AG04450 (cell line): ENCODE measurements at regions not wholly inside any gene's neighbourhood (a gene's known extent, or its start where the extent isn't known, plus 50 kb on each side); places are given as distances from the start of the nearest gene placed in this dataset.

Experiments used
- CTCF ChIA-PET: fragments of 300-600, 350-600 bp; formaldehyde crosslinking; extraction: SDS; loops from one replicate; lab custom pipeline; 2022; ENCODE audit warnings: antibody characterized with exemption, inconsistent platforms; lab: Charles Lee
- POLR2A ChIA-PET: fragments of 350-600 bp; formaldehyde crosslinking; extraction: SDS; loops from one replicate; lab custom pipeline; 2021; ENCODE audit warnings: antibody characterized with exemption, inconsistent platforms; lab: Yijun Ruan, JAX
- DNase-seq: peaks from one replicate; pipeline ENCODE4 v3.0.0-alpha.2; 2011; ENCODE audit warnings: low read depth, low spot score
- H3K27ac ChIP-seq: one replicate; pipeline ENCODE4 v1.5.1; 2012; ENCODE audit warnings: low read depth, low read length, control low read depth
- H3K27me3 ChIP-seq: one replicate; pipeline ENCODE4 v1.6.0; 2012; ENCODE audit warnings: low read length; ENCODE audit not compliant: control insufficient read depth, insufficient read depth
- H3K4me3 ChIP-seq: 2 replicates; pipeline ENCODE4 v1.5.1; 2011; ENCODE audit warnings: mild to moderate bottlenecking, low read depth, low read length, control low read depth
- H3K9me3 ChIP-seq: 2 replicates; pipeline ENCODE4 v1.5.1; 2012; ENCODE audit warnings: low read length; ENCODE audit not compliant: control insufficient read depth, insufficient read depth
- CTCF ChIP-seq: IDR thresholded peaks from 2 replicates; pipeline ENCODE4 v1.5.1; 2011; ENCODE audit warnings: low read depth, low read length, control low read depth, inconsistent platforms

DNA sequence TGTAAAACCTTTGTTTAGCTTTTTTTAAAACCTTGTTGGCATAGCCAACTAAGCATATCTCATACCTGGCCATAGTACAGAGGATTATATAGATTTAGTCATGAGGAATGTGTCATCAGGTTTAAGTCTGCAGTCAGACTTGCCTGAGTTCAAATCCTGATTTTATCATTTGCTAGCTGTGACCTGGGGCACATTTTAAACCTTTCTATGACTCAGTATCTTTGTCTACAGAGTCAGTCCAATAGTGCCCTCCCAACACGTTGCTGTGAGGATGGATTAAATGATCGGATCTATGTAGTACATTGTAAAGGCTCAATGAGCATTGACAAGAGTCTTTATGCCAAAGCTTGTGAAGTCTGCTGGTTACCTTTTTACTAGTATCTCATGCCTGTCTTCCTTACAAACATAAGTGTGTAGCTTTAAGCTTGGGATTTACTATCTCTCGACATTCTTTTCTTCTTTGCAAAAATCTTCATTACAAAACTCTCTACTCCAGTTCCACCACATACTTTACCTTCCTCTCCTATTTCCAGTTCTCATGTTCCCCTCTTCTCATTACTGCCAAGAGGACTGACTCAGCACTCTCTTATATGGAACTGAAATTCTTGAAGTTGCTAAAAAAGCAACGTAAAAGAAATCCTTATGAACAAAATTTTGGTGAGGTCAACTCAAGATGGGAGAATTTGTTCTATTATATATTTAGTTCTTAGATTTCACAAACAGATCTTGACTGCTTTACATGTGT is 68.1 kb upstream of the RBMS1 start:
- Histone ChIP-seq H3K9me3 (no peaks in the 10 kb centered on the region), H3K27me3 (no peaks in the 10 kb centered on the region), H3K4me3 (no peak overlapping the region), H3K27ac (no peak overlapping the region)
- DNase-seq, result peak; percentile 39
- TF ChIP-seq CTCF, result no peak
- ChIA-PET POLR2A (no interaction called here), CTCF (interaction anchor here (0.7 kb wide), 1 partner anchor 267 kb away, joined by 4 read pairs; no protein-coding TSS in a partner anchor)

- ChIA-PET POLR2A (no interaction called here), CTCF (interaction anchor here (1.1 kb wide), 1 partner anchor 407 kb away, joined by 3 read pairs; no protein-coding TSS in a partner anchor)
- no peak overlapping the region for H3K27ac ChIP-seq
- no peak for DNase-seq
- no peaks in the 10 kb centered on the region for H3K27me3 ChIP-seq
- no peaks in the 10 kb centered on the region for H3K9me3 ChIP-seq
- no peak for TF ChIP-seq CTCF
- no peak overlapping the region for H3K4me3 ChIP-seq
Measured at GRCh38 chr2:160562730-160563129, 69.1 kb upstream of the RBMS1 start.

- TF ChIP-seq CTCF, result no peak
Measured at GRCh38 chr2:160564591-160564990, 71.0 kb upstream of the RBMS1 start.

GRCh38 chr2:160565099-160565845 is 71.7 kb upstream of the RBMS1 start:
- Histone ChIP-seq H3K4me3 (no peak overlapping the region), H3K9me3 (no peaks in the 10 kb centered on the region), H3K27ac (no peak overlapping the region), H3K27me3 (no peaks in the 10 kb centered on the region)
- DNase-seq, result no peak
- ChIA-PET POLR2A (no interaction called here), CTCF (no interaction called here)
- no peak for TF ChIP-seq CTCF

More at GRCh38 chr2:160564591-160564990, 71.0 kb upstream of the RBMS1 start:
- H3K4me3 ChIP-seq, result no peak overlapping the region
- ChIA-PET CTCF (no interaction called here), POLR2A (no interaction called here)
- H3K9me3 ChIP-seq, result no peaks in the 10 kb centered on the region
- no peak for DNase-seq
- H3K27me3 ChIP-seq, result no peaks in the 10 kb centered on the region
- H3K27ac ChIP-seq, result no peak overlapping the region

DNA sequence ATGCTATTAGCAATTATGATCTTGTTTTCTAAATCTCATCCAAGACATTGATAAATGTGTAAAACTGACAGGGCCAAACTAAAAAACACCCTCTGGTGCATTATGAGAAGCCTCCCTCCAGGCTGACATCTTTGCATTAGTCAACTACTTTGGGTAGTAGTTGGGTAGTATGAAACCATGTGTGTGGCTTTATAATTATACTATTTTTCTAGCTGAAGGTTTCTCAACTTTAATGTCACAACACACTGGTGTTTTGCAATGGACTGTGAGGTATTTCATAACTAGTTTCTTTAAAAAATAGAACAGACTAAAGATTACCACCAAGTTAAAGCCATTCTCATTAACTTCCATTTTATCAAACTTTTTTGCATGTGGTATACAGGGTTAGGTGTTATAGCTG is 73.1 kb upstream of the RBMS1 start:
- POLR2A ChIA-PET, result no interaction called here
- no peak for DNase-seq
- CTCF ChIA-PET, result interaction anchor here (0.5 to 1.0 kb wide), 2 partner anchors 14 to 429 kb away, joined by 3 read pairs; no protein-coding TSS in a partner anchor

More for the DNA sequence above, 73.1 kb upstream of the RBMS1 start:
- no peak for TF ChIP-seq CTCF
- H3K4me3 ChIP-seq, result no peak overlapping the region
- no peaks in the 10 kb centered on the region for H3K27me3 ChIP-seq
- H3K9me3 ChIP-seq, result no peaks in the 10 kb centered on the region
- H3K27ac ChIP-seq, result no peak overlapping the region
